Testis (tissue), 2 donors: ENCODE measurements at regions not wholly inside any gene's neighbourhood (a gene's known extent, or its start where the extent isn't known, plus 50 kb on each side); places are given as distances from the start of the nearest gene placed in this dataset.

ENCODE experiments used
- DNase-seq: peaks from one replicate; pipeline ENCODE4 v3.0.0-alpha.2; 2019
- H3K27ac ChIP-seq, 2 donors: fragments of 200-600 bp; sonication (generic); one replicate each; pipeline ENCODE4 v1.5.1; 2019
- H3K27me3 ChIP-seq: fragments of 200-600 bp; sonication (generic); one replicate; pipeline ENCODE4 v1.5.1; 2019
- H3K36me3 ChIP-seq: fragments of 200-600 bp; sonication (generic); one replicate; pipeline ENCODE4 v1.5.1; 2017; ENCODE audit warnings: low read depth; ENCODE audit errors: missing control alignments
- H3K4me1 ChIP-seq: fragments of 200-600 bp; sonication (generic); one replicate; pipeline ENCODE4 v1.5.1; 2019
- H3K4me3 ChIP-seq, 2 donors: fragments of 200-600 bp; sonication (generic); one replicate each; pipeline ENCODE4 v1.5.1; 2017 to 2019
- H3K9me3 ChIP-seq: fragments of 200-600 bp; sonication (generic); one replicate; pipeline ENCODE4 v1.5.1; 2017
- CTCF ChIP-seq, 3 experiments: fragments of 450-650 bp in 2 of 3; fragments of 200-600 bp in 1 of 3; sonication (generic) in 1 of 3; IDR thresholded peaks; one replicate each; pipeline ENCODE4 v1.5.1; 2016 to 2019; ENCODE audit warnings: antibody characterized with exemption in 3 of 3, mild to moderate bottlenecking in 2 of 3, moderate library complexity in 1 of 3
- POLR2A ChIP-seq: fragments of 450-650 bp; IDR thresholded peaks from one replicate; pipeline ENCODE4 v1.6.1; 2017; ENCODE audit warnings: antibody characterized with exemption, mild to moderate bottlenecking, moderate library complexity
- WGBS, 2 donors: methylation state at CpG; one replicate each; pipeline ENCODE4 v1.1.5; 2018; 5-methylcytosine and 5-hydroxymethylcytosine counted together
- intact Hi-C: fragments of 100-400 bp; cut with DNase I; formaldehyde crosslinking; loops from one replicate; pipeline ENCODE4 v1.15.1; 2023; ENCODE audit warnings: low total_unique reads

DNA sequence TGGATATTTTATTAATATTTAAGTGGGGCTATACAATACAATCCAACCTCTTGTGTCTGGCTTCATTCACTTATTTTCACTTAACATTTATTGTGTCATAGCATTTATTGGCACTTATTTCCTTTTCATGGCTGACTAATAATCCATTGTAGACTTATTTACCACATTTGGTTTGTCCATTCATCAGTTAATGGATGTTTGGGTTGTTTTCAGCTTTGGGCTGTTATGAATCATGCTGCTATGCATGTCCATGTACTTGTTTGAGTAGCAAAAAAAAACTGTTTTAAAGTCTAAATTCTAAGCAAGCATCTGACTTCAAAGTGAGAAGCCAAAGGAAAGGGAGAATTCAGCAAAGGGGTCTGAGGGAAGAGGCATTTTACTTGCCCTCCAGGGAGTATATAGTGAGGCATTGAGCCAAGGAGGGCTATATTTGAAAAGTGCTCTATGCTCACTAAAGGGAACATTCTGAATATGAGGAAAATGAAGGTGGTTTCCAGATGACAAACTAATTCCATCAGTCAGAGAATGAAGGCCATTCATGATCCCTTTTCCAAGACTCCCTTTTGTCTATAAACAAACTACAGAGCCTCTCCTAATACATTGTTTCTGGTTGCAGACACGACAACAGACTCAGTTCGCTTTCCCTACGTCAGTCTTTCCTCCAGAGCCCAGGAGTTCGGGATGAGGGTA lies 532.8 kb upstream of the KLF4 start:
- H3K27me3 ChIP-seq: no peaks in the 10 kb centered on the region
- no peak for DNase-seq
- intact Hi-C loops: no loop called here
- H3K27ac ChIP-seq: no peak overlapping the region
- TF ChIP-seq CTCF (IDR thresholded peaks at IDR 0.05) (no peak), POLR2A (no peak)
- no peaks in the 10 kb centered on the region for H3K36me3 ChIP-seq
- no peaks in the 10 kb centered on the region for H3K4me1 ChIP-seq
- H3K4me3 ChIP-seq: no peak overlapping the region
- H3K9me3 ChIP-seq: no peaks in the 10 kb centered on the region
- WGBS, 2 donors: 88 to 89% methylated on average over 4 of the region's 4 CpGs

- no peak overlapping the region for H3K27ac ChIP-seq
- intact Hi-C loops: no loop called here
- WGBS, 2 donors: 100% methylated on average over 1 of the region's 1 CpG
- TF ChIP-seq CTCF (IDR thresholded peaks at IDR 0.05) (no peak), POLR2A (no peak)
- no peak overlapping the region for H3K4me3 ChIP-seq
- no peaks in the 10 kb centered on the region for H3K9me3 ChIP-seq
- no peak for DNase-seq
- H3K4me1 ChIP-seq: no peaks in the 10 kb centered on the region
- H3K36me3 ChIP-seq: no peaks in the 10 kb centered on the region
- no peaks in the 10 kb centered on the region for H3K27me3 ChIP-seq
These were observed 531.6 kb upstream of the KLF4 start for GRCh38 chr9:108021096-108021710.

GRCh38 chr9:108019821-108020220 lies 530.3 kb upstream of the KLF4 start:
- intact Hi-C loops: no loop called here

DNA sequence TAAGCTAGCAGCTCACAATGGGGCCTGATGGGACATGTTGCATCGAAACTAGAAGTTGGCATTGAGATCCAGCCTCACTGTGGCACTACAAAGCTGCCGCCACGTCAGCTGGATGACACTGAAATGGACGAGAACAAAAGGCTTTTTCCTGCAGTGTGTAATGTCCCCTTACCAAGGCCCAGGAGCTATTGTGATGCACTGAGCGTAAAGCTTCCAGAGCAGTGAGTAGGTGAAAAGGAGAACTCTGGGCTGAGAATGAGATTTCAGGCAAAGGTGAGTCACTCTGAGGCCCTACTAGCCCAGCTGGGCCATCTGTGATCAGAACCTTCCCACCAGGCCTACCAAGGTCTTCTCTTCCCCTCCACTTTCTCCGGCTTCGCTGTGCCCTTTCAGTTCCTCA lies 528.1 kb upstream of the KLF4 start:
- TF ChIP-seq CTCF (IDR thresholded peaks at IDR 0.05): no peak
- TF ChIP-seq POLR2A: no peak
- Histone ChIP-seq H3K4me3 (no peak overlapping the region), H3K36me3 (no peaks in the 10 kb centered on the region), H3K4me1 (no peaks in the 10 kb centered on the region), H3K9me3 (no peaks in the 10 kb centered on the region), H3K27ac (no peak overlapping the region), H3K27me3 (no peaks in the 10 kb centered on the region)
- DNase-seq: no peak
- 96 to 98% methylated on average over 7 of the region's 7 CpGs for WGBS, 2 donors
- intact Hi-C loops: no loop called here

More at GRCh38 chr9:108019821-108020220, 530.3 kb upstream of the KLF4 start:
- H3K9me3 ChIP-seq: no peaks in the 10 kb centered on the region
- no peaks in the 10 kb centered on the region for H3K4me1 ChIP-seq
- no peaks in the 10 kb centered on the region for H3K36me3 ChIP-seq
- no peak overlapping the region for H3K4me3 ChIP-seq
- no peak for DNase-seq
- H3K27me3 ChIP-seq: no peaks in the 10 kb centered on the region
- no peak for TF ChIP-seq POLR2A
- no peak for TF ChIP-seq CTCF (IDR thresholded peaks at IDR 0.05)
- no peak overlapping the region for H3K27ac ChIP-seq

DNA sequence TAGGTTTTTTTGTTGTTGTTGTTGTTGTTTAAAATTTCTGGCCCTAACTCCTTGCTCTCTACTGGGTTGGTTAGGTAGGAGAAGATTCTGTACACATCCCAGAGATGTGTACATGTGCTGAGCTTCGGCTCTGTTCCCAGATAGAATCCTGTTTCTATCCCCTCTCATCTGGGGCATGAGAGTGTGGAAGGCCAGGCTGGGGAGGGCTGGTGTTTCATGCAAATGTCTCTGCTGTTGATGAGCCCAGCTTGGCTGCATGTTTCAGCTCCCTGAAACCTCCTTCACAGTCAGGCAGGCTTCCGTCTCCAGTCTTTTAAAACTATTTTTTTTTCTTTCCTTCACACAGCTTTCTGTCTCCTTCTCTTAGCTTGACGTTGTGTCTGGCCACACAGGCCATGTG lies 526.9 kb upstream of the KLF4 start:
- intact Hi-C loops: no loop called here

More for the DNA sequence above, 526.9 kb upstream of the KLF4 start:
- H3K27me3 ChIP-seq: no peaks in the 10 kb centered on the region
- no peak for DNase-seq
- TF ChIP-seq POLR2A (no peak), CTCF (IDR thresholded peaks at IDR 0.05) (no peak)
- 78 to 85% methylated on average over 3 of the region's 3 CpGs for WGBS, 2 donors
- H3K9me3 ChIP-seq: no peaks in the 10 kb centered on the region
- H3K4me3 ChIP-seq: no peak overlapping the region
- H3K36me3 ChIP-seq: no peaks in the 10 kb centered on the region
- H3K27ac ChIP-seq: no peak overlapping the region
- H3K4me1 ChIP-seq: no peaks in the 10 kb centered on the region
